Uterus (tissue), 3 donors: ENCODE measurements at regions not wholly inside any gene's neighbourhood (a gene's known extent, or its start where the extent isn't known, plus 50 kb on each side); places are given as distances from the start of the nearest gene placed in this dataset.
"Not testable (repeated sequence)": the region's sequence is repeated elsewhere in the genome, so short reads cannot be mapped to it uniquely, and the experiment has no call there.

Experiments
- DNase-seq, 2 donors: peaks; one replicate each; pipeline ENCODE4 v3.0.0-alpha.2; 2019 to 2020
- H3K27ac ChIP-seq, 2 donors: fragments of 200-600 bp; sonication (generic); 1 replicate in 1 of 2; 2 replicates in 1 of 2; pipeline ENCODE4 v1.5.1; 2016 to 2018
- H3K27me3 ChIP-seq, 2 donors: fragments of 200-600 bp; sonication (generic); one replicate each; pipeline ENCODE4 v1.5.1; 2018 to 2019; ENCODE audit warnings: control low read depth in 1 of 2
- H3K36me3 ChIP-seq, 2 donors: fragments of 200-600 bp; sonication (generic); one replicate each; pipeline ENCODE4 v1.5.1; 2019; ENCODE audit warnings: control low read depth in 1 of 2
- H3K4me1 ChIP-seq, 2 donors: fragments of 200-600 bp; sonication (generic); one replicate each; pipeline ENCODE4 v1.5.1; 2018 to 2019; ENCODE audit warnings: control low read depth in 1 of 2
- H3K4me3 ChIP-seq, 2 donors: fragments of 200-600 bp; sonication (generic); 1 replicate in 1 of 2; 2 replicates in 1 of 2; pipeline ENCODE4 v1.5.1; 2018 to 2019; ENCODE audit warnings: mild to moderate bottlenecking in 1 of 2
- H3K9me3 ChIP-seq, 2 donors: fragments of 200-600 bp; sonication (generic); one replicate each; pipeline ENCODE4 v1.5.1; 2019; ENCODE audit warnings: control low read depth in 1 of 2
- CTCF ChIP-seq, 4 experiments: fragments of 200-600 bp in 2 of 4; fragments of 450-650 bp in 2 of 4; sonication (generic) in 2 of 4; IDR thresholded peaks; one replicate each; pipeline ENCODE4 v1.5.1; 2016 to 2019; ENCODE audit warnings: antibody characterized with exemption in 4 of 4, mild to moderate bottlenecking in 2 of 4, moderate library complexity in 1 of 4
- POLR2A ChIP-seq, 2 donors: fragments of 450-650 bp; IDR thresholded peaks; one replicate each; pipeline ENCODE4 v1.6.1; 2016; ENCODE audit warnings: antibody characterized with exemption in 2 of 2, mild to moderate bottlenecking in 1 of 2, moderate library complexity in 1 of 2
- intact Hi-C: fragments of 100-400 bp; cut with DNase I; formaldehyde crosslinking; loops from one replicate; pipeline ENCODE4 v1.15.1; 2023; ENCODE audit warnings: low total_unique reads
- donor health status: DM: yes; HTN: yes; CAD: no.

GRCh38 chr3:20931834-20932233, 745.8 kb upstream of the SGO1 start:
- no peaks in the 10 kb centered on the region for H3K4me1 ChIP-seq
- H3K9me3 ChIP-seq = no peaks in the 10 kb centered on the region
- no peak overlapping the region for H3K4me3 ChIP-seq
- DNase-seq = no peak
- no peaks in the 10 kb centered on the region for H3K27me3 ChIP-seq
- no peak overlapping the region for H3K27ac ChIP-seq
- TF ChIP-seq CTCF (IDR thresholded peaks at IDR 0.05) = no peak
- no peak for TF ChIP-seq POLR2A (IDR thresholded peaks at IDR 0.05)
- H3K36me3 ChIP-seq = no peaks in the 10 kb centered on the region
- intact Hi-C loops = no loop called here

- intact Hi-C loops = no loop called here
- Histone ChIP-seq H3K36me3 (no peaks in the 10 kb centered on the region), H3K9me3 (no peaks in the 10 kb centered on the region), H3K4me1 (no peaks in the 10 kb centered on the region), H3K27ac (no peak overlapping the region), H3K27me3 (no peaks in the 10 kb centered on the region), H3K4me3 (no peak overlapping the region)
- no peak for DNase-seq
- TF ChIP-seq CTCF (IDR thresholded peaks at IDR 0.05) (no peak), POLR2A (IDR thresholded peaks at IDR 0.05) (no peak)
Measured at GRCh38 chr3:20930034-20930433, 744.0 kb upstream of the SGO1 start.

GRCh38 chr3:20924646-20925385, 738.8 kb upstream of the SGO1 start:
- H3K27ac ChIP-seq = no peak overlapping the region
- H3K4me3 ChIP-seq = no peak overlapping the region
- H3K36me3 ChIP-seq = no peaks in the 10 kb centered on the region
- intact Hi-C loops = no loop called here
- H3K9me3 ChIP-seq = no peaks in the 10 kb centered on the region
- DNase-seq = no peak
- no peaks in the 10 kb centered on the region for H3K27me3 ChIP-seq
- TF ChIP-seq POLR2A (IDR thresholded peaks at IDR 0.05) (no peak), CTCF (IDR thresholded peaks at IDR 0.05) (no peak)
- H3K4me1 ChIP-seq = no peaks in the 10 kb centered on the region

GRCh38 chr3:20921112-20921511, 735.1 kb upstream of the SGO1 start:
- intact Hi-C loops, H3K4me3 ChIP-seq, DNase-seq, H3K36me3 ChIP-seq, H3K27ac ChIP-seq, H3K27me3 ChIP-seq, H3K9me3 ChIP-seq, H3K4me1 ChIP-seq: not testable (repeated sequence)

- no peak for DNase-seq
- no peaks in the 10 kb centered on the region for H3K9me3 ChIP-seq
- H3K27ac ChIP-seq = no peak overlapping the region
- TF ChIP-seq CTCF (IDR thresholded peaks at IDR 0.05) (no peak), POLR2A (IDR thresholded peaks at IDR 0.05) (no peak)
- no peaks in the 10 kb centered on the region for H3K4me1 ChIP-seq
- no peaks in the 10 kb centered on the region for H3K36me3 ChIP-seq
- no peak overlapping the region for H3K4me3 ChIP-seq
- intact Hi-C loops = no loop called here
- no peaks in the 10 kb centered on the region for H3K27me3 ChIP-seq
Measured at GRCh38 chr3:20916951-20917606, 731.1 kb upstream of the SGO1 start.
